ENCODE measurements at regions not wholly inside any gene's neighbourhood (a gene's known extent, or its start where the extent isn't known, plus 50 kb on each side); places are given as distances from the start of the nearest gene placed in this dataset.
A peak's percentile ranks its signal among the peaks of the same experiment; 100 is the strongest.

- DNase-seq: peak; percentile 37 to 61
Observed at GRCh38 chr20:60372822-60373221, 414.6 kb downstream of the CDH26 start.

GRCh38 chr20:60378620-60379019 is 420.4 kb downstream of the CDH26 start:
- H3K36me3 ChIP-seq: no peaks in the 10 kb centered on the region
- no peaks in the 10 kb centered on the region; the same call in none of the 2 replicates for H3K9me3 ChIP-seq (replicated peaks)
- DNase-seq: no peak
- 0 out of 2 replicates have a peak, but pooled peaks cover 6% of the 10 kb centered on the region for H3K27me3 ChIP-seq
- no peak overlapping the region for H3K4me3 ChIP-seq
- peaks cover 20% of the 10 kb centered on the region for H3K4me1 ChIP-seq
- H3K27ac ChIP-seq: no peak overlapping the region

More at GRCh38 chr20:60372822-60373221, 414.6 kb downstream of the CDH26 start:
- Histone ChIP-seq H3K9me3 (replicated peaks) (peaks cover 4% of the 10 kb centered on the region), H3K36me3 (no peaks in the 10 kb centered on the region), H3K27ac (no peak overlapping the region), H3K4me3 (no peak overlapping the region), H3K27me3 (peaks cover 11% of the 10 kb centered on the region), H3K4me1 (0 out of 2 replicates have a peak, but pooled peaks cover 3% of the 10 kb centered on the region)

- peak in 1 of 2 experiments; percentile 42 for DNase-seq
- Histone ChIP-seq H3K27me3 (no peaks in the 10 kb centered on the region), H3K27ac (peak overlapping the region; percentile 32), H3K4me1 (peaks cover 20% of the 10 kb centered on the region), H3K36me3 (no peaks in the 10 kb centered on the region), H3K9me3 (replicated peaks) (no peaks in the 10 kb centered on the region), H3K4me3 (no peak overlapping the region)
Observed at GRCh38 chr20:60381643-60382400, 423.6 kb downstream of the CDH26 start.

GRCh38 chr20:60389441-60389840 is 431.2 kb downstream of the CDH26 start:
- H3K36me3 ChIP-seq: no peaks in the 10 kb centered on the region
- H3K27me3 ChIP-seq: no peaks in the 10 kb centered on the region
- H3K9me3 ChIP-seq (replicated peaks): 0 out of 2 replicates have a peak, but pooled peaks cover 3% of the 10 kb centered on the region
- no peaks in the 10 kb centered on the region for H3K4me1 ChIP-seq
- no peak for DNase-seq
- H3K27ac ChIP-seq: no peak overlapping the region
- no peak overlapping the region for H3K4me3 ChIP-seq

- Histone ChIP-seq H3K27me3 (no peaks in the 10 kb centered on the region), H3K9me3 (replicated peaks) (0 out of 2 replicates have a peak, but pooled peaks cover 3% of the 10 kb centered on the region), H3K4me1 (no peaks in the 10 kb centered on the region), H3K36me3 (no peaks in the 10 kb centered on the region), H3K27ac (no peak overlapping the region), H3K4me3 (no peak overlapping the region)
- no peak for DNase-seq
Observed at GRCh38 chr20:60389882-60390281, 431.7 kb downstream of the CDH26 start.

GRCh38 chr20:60395991-60396390 is 437.8 kb downstream of the CDH26 start:
- Histone ChIP-seq H3K4me3 (no peak overlapping the region), H3K27ac (peak overlapping the region; percentile 34), H3K36me3 (no peaks in the 10 kb centered on the region), H3K9me3 (replicated peaks) (peaks cover 4% of the 10 kb centered on the region), H3K27me3 (no peaks in the 10 kb centered on the region), H3K4me1 (peaks cover 13% of the 10 kb centered on the region)
- DNase-seq: peak; percentile 98 to 99

- no peak overlapping the region for H3K4me3 ChIP-seq
- H3K27ac ChIP-seq: no peak overlapping the region
- DNase-seq: no peak
- H3K4me1 ChIP-seq: peaks cover 28% of the 10 kb centered on the region
- no peaks in the 10 kb centered on the region for H3K27me3 ChIP-seq
- peaks cover 4% of the 10 kb centered on the region for H3K9me3 ChIP-seq (replicated peaks)
- H3K36me3 ChIP-seq: no peaks in the 10 kb centered on the region; the same call in 1 of the 2 replicates
Observed at GRCh38 chr20:60400567-60400966, 442.3 kb downstream of the CDH26 start.

GRCh38 chr20:60402189-60403058 is 444.2 kb downstream of the CDH26 start:
- Histone ChIP-seq H3K4me3 (no peak overlapping the region; the same call in 1 of the 2 replicates), H3K9me3 (replicated peaks) (peaks cover 4% of the 10 kb centered on the region), H3K27me3 (no peaks in the 10 kb centered on the region), H3K4me1 (peaks cover 20% of the 10 kb centered on the region), H3K36me3 (no peaks in the 10 kb centered on the region; the same call in 1 of the 2 replicates), H3K27ac (peak overlapping the region; percentile 79)
- peak in 1 of 2 experiments; percentile 28 for DNase-seq

- H3K4me1 ChIP-seq: peaks cover 20% of the 10 kb centered on the region
- no peaks in the 10 kb centered on the region; the same call in 1 of the 2 replicates for H3K36me3 ChIP-seq
- peak overlapping the region; percentile 79 for H3K27ac ChIP-seq
- peak; percentile 73 to 88 for DNase-seq
- 0 out of 2 replicates have a peak, but pooled peaks cover 1% of the 10 kb centered on the region for H3K27me3 ChIP-seq
- peaks cover 4% of the 10 kb centered on the region for H3K9me3 ChIP-seq (replicated peaks)
- peak overlapping the region; percentile 0; the same call in 1 of the 2 replicates for H3K4me3 ChIP-seq
Observed at GRCh38 chr20:60403105-60403741, 445.0 kb downstream of the CDH26 start.

- Histone ChIP-seq H3K27me3 (0 out of 2 replicates have a peak, but pooled peaks cover 4% of the 10 kb centered on the region), H3K9me3 (replicated peaks) (no peaks in the 10 kb centered on the region), H3K27ac (no peak overlapping the region), H3K4me3 (no peak overlapping the region), H3K36me3 (no peaks in the 10 kb centered on the region; the same call in 1 of the 2 replicates), H3K4me1 (peaks cover 18% of the 10 kb centered on the region)
- DNase-seq: no peak
Observed at GRCh38 chr20:60407011-60407771, 449.0 kb downstream of the CDH26 start.

GRCh38 chr20:60407938-60408337 is 449.7 kb downstream of the CDH26 start:
- no peak for DNase-seq
- H3K4me1 ChIP-seq: peaks cover 10% of the 10 kb centered on the region
- no peak overlapping the region for H3K4me3 ChIP-seq
- no peaks in the 10 kb centered on the region; the same call in 1 of the 2 replicates for H3K9me3 ChIP-seq (replicated peaks)
- no peak overlapping the region for H3K27ac ChIP-seq
- no peaks in the 10 kb centered on the region; the same call in 1 of the 2 replicates for H3K36me3 ChIP-seq
- 0 out of 2 replicates have a peak, but pooled peaks cover 4% of the 10 kb centered on the region for H3K27me3 ChIP-seq

GRCh38 chr20:60408435-60408834 is 450.2 kb downstream of the CDH26 start:
- no peak overlapping the region for H3K27ac ChIP-seq
- no peaks in the 10 kb centered on the region; the same call in 1 of the 2 replicates for H3K9me3 ChIP-seq (replicated peaks)
- no peaks in the 10 kb centered on the region; the same call in 1 of the 2 replicates for H3K36me3 ChIP-seq
- DNase-seq: no peak
- H3K4me1 ChIP-seq: peaks cover 8% of the 10 kb centered on the region
- 0 out of 2 replicates have a peak, but pooled peaks cover 4% of the 10 kb centered on the region for H3K27me3 ChIP-seq
- H3K4me3 ChIP-seq: no peak overlapping the region

- peaks cover 8% of the 10 kb centered on the region; the same call in 1 of the 2 replicates for H3K27me3 ChIP-seq
- no peaks in the 10 kb centered on the region for H3K4me1 ChIP-seq
- no peak overlapping the region for H3K4me3 ChIP-seq
- H3K36me3 ChIP-seq: no peaks in the 10 kb centered on the region
- H3K27ac ChIP-seq: no peak overlapping the region
- no peaks in the 10 kb centered on the region; the same call in 1 of the 2 replicates for H3K9me3 ChIP-seq (replicated peaks)
- no peak for DNase-seq
Observed at GRCh38 chr20:60410618-60411264, 452.5 kb downstream of the CDH26 start.
